K562 (cell line): ENCODE measurements at regions not wholly inside any gene's neighbourhood (a gene's known extent, or its start where the extent isn't known, plus 50 kb on each side); places are given as distances from the start of the nearest gene placed in this dataset.
A peak's percentile ranks its signal among the peaks of the same experiment; 100 is the strongest.

Experiments used
- ATAC-seq: fragments of 200-7000 bp; cut with Tn5 transposase; 3 replicates; pipeline ENCODE4 v1.9.1; 2020; ENCODE audit warnings: moderate library complexity
- BruUV-seq: library from RNA; stranded (reverse); fragments of 400-500 nt; replicated peaks from 2 replicates; lab custom pipeline; 2021; lab: Mats Ljungman, UMichigan
- CTCF ChIA-PET: fragments of 300-600 bp; formaldehyde crosslinking; extraction: SDS; loops from one replicate; lab custom pipeline; 2021; ENCODE audit warnings: low intra/inter-chr PET ratio; lab: Yijun Ruan, JAX
- POLR2A ChIA-PET: fragments of 300-600, 350-650 bp; sonication (Branson Sonifier 250); formaldehyde crosslinking; extraction: SDS; loops from one replicate; lab custom pipeline; 2021; ENCODE audit warnings: antibody characterized with exemption, inconsistent platforms; lab: Yijun Ruan, JAX
- DNase-seq, 4 experiments: peaks; one replicate each; pipeline versions ENCODE4 v3.0.0 to v3.0.0-alpha.2; 2011 to 2018; ENCODE audit warnings: low spot score in 3 of 4, mixed read lengths in 3 of 4; ENCODE audit errors: extremely low read depth in 1 of 4
- FAIRE-seq: peaks from 2 replicates; lab custom pipeline; 2011; peaks lifted over from hg19 to GRCh38; lab: Jason Lieb, UNC
- H2AFZ ChIP-seq: 2 replicates; pipeline ENCODE4 v1.6.0; 2011; ENCODE audit warnings: low read depth, low read length, control low read depth, inconsistent platforms
- H3K27ac ChIP-seq: fragments of 200-600 bp; 3 replicates; pipeline ENCODE4 v1.8.0; 2011; ENCODE audit warnings: low read depth, mild to moderate bottlenecking, control low read depth, inconsistent platforms, low read length, moderate library complexity, mixed read lengths; ENCODE audit errors: extremely low read depth
- H3K27me3 ChIP-seq, 2 experiments: fragments of 300-600 bp in 1 of 2; 2 replicates in 1 of 2; 3 replicates in 1 of 2; pipeline versions ENCODE4 v1.6.0 to v1.8.0; 2011; ENCODE audit warnings: inconsistent platforms in 2 of 2, low read length in 2 of 2, mild to moderate bottlenecking in 1 of 2, mixed read lengths in 1 of 2, moderate library complexity in 1 of 2; ENCODE audit not compliant: control insufficient read depth in 2 of 2, insufficient read depth in 2 of 2
- H3K36me3 ChIP-seq: fragments of 300-600 bp; 3 replicates; pipeline ENCODE4 v1.8.0; 2011; ENCODE audit warnings: mild to moderate bottlenecking, low read length, inconsistent platforms; ENCODE audit not compliant: control insufficient read depth, insufficient read depth
- H3K4me1 ChIP-seq, 2 experiments: fragments of 200-600 bp in 1 of 2; replicated peaks in 1 of 2; 2 replicates in 1 of 2; 3 replicates in 1 of 2; pipeline versions ENCODE4 v1.5.1 to v1.8.0; 2011; ENCODE audit warnings: inconsistent platforms in 2 of 2, low read length in 2 of 2, mild to moderate bottlenecking in 1 of 2, mixed read lengths in 1 of 2, moderate library complexity in 1 of 2; ENCODE audit not compliant: control insufficient read depth in 2 of 2, insufficient read depth in 2 of 2
- H3K4me2 ChIP-seq: 2 replicates; pipeline ENCODE4 v1.6.1; 2011; ENCODE audit warnings: low read length, control low read depth, inconsistent platforms, mixed read lengths; ENCODE audit not compliant: insufficient read depth
- H3K4me3 ChIP-seq: fragments of 200-600 bp; sonication (generic), shearing (Covaris generic); 2 replicates; pipeline ENCODE4 v1.5.1; 2016; ENCODE audit warnings: control low read depth, inconsistent platforms
- H3K79me2 ChIP-seq: fragments of 200-600 bp; 3 replicates; pipeline ENCODE4 v1.8.0; 2011; ENCODE audit warnings: low read length, inconsistent platforms; ENCODE audit not compliant: control insufficient read depth, insufficient read depth
- H3K9ac ChIP-seq, 2 experiments: 2 replicates each; pipeline versions ENCODE4 v1.6.0 to v1.6.1; 2011; ENCODE audit warnings: low read depth in 2 of 2, low read length in 2 of 2, control low read depth in 1 of 2, inconsistent platforms in 1 of 2, mild to moderate bottlenecking in 1 of 2, mixed read lengths in 1 of 2; ENCODE audit not compliant: insufficient read depth in 1 of 2
- H3K9me1 ChIP-seq: one replicate; pipeline ENCODE4 v1.6.0; 2011; ENCODE audit warnings: inconsistent platforms, mild to moderate bottlenecking, low read length, moderate library complexity; ENCODE audit not compliant: control insufficient read depth, insufficient read depth
- H3K9me3 ChIP-seq: replicated peaks from 2 replicates; pipeline ENCODE4 v1.5.1; 2011; ENCODE audit warnings: low read depth, low read length, inconsistent platforms; ENCODE audit not compliant: control insufficient read depth, insufficient read depth
- H4K20me1 ChIP-seq: replicated peaks from 2 replicates; pipeline ENCODE4 v1.6.1; 2011; ENCODE audit warnings: low read length, inconsistent platforms, mixed read lengths; ENCODE audit not compliant: control insufficient read depth, insufficient read depth
- EGR1 ChIP-seq: fragments of 450-650 bp; conservative IDR thresholded peaks from 2 replicates; pipeline ENCODE4 v1.6.1; 2017; ENCODE audit warnings: mild to moderate bottlenecking
- HIVEP1 ChIP-seq: fragments of 250-450 bp; sonication (Bioruptor Pico); IDR thresholded peaks from 2 replicates; pipeline ENCODE4 v1.4.0; 2020; ENCODE audit warnings: mild to moderate bottlenecking
- ZC3H4 ChIP-seq: sonication (generic); formaldehyde crosslinking; IDR thresholded peaks from 2 replicates; pipeline ENCODE4 v1.9.0; 2021; ENCODE audit warnings: missing genetic modification reagents, borderline replicate concordance
- WGBS: fragments of 100-300 bp; shearing (Covaris generic); methylation state at CpG from one replicate; pipeline ENCODE4 v1.1.6; 2016; ENCODE audit warnings: low coverage, mixed read lengths; ENCODE audit not compliant: insufficient coverage; ENCODE audit errors: missing lambda C conversion rate; 5-methylcytosine and 5-hydroxymethylcytosine counted together
- in situ Hi-C: fragments of 300-500 bp; cut with MboI; formaldehyde crosslinking; loops from 4 replicates; pipeline ENCODE4 v1.15.0; 2018; ENCODE audit warnings: inconsistent platforms, mixed read lengths
- intact Hi-C: fragments of 100-400 bp; cut with micrococcal nuclease; formaldehyde crosslinking; loops from 2 replicates; pipeline ENCODE4 v1.14.2; 2022
- TF ChIP-seq, protein P1 (sequence below): sonication (generic); formaldehyde crosslinking; IDR thresholded peaks from 2 replicates; pipeline ENCODE4 v1.9.0; 2022; ENCODE audit warnings: mild to moderate bottlenecking, missing genetic modification reagents
- TF ChIP-seq, protein P2 (sequence below): fragments of 450-650 bp; conservative IDR thresholded peaks from 2 replicates; pipeline ENCODE4 v1.6.1; 2016; ENCODE audit warnings: missing genetic modification characterization, low read depth, mild to moderate bottlenecking, control low read depth, missing compliant biosample characterization

DNA sequence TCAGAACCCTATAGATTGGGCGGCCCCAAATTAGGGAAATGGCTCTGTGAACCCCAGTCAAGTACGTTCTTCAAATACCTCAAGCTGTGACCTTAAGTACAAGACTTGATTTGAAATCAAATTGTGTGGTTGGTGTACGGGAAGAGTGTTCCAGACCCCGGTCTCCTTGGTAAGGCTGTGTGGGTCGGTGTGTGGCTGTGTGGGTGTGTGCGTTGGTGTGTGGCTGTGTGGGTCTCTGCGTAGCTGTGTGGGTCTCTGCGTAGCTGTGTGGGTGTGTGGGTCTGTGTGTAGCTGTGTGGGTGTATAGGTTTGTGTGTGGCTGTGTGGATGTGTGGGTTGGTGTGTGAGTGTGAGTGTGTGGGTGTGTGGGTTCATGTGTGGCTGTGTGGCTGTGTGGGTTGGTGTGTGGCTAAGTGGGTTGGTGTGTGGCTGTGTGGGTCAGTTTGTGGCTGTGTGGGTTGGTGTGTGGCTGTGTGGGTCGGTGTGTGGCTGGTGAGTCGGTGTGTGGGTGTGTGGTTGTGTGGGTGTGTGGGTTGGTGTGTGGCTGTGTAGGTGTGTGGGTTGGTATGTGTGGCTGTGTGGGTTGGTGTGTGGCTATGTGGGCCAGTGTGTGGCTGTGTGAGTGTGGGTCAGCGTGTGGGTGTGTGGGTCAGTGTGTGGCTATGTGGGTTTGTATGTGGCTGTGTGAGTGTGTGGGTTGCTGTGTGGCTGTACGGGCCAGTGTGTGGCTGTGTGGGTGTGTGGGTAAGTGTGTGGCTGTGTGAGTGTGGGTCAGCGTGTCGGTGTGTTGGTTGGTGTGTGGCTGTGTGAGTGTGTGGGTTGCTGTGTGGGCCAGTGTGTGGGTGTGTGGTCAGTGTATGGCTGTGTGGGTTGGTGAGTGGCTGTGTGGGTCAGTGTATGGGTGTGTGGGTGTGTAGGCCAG, 238.7 kb upstream of the ZFHX3 start:
- intact Hi-C loops = no loop called here
- no peak overlapping the region for H3K4me3 ChIP-seq

More for the DNA sequence above, 238.7 kb upstream of the ZFHX3 start:
- H3K9ac ChIP-seq = no peak overlapping the region
- FAIRE-seq (no peak), DNase-seq (no peak), ATAC-seq (no peak)
- H3K9me3 ChIP-seq = no peaks in the 10 kb centered on the region
- H3K4me1 ChIP-seq = no peaks in the 10 kb centered on the region
- H3K36me3 ChIP-seq = no peaks in the 10 kb centered on the region
- H3K9me1 ChIP-seq = no peaks in the 10 kb centered on the region
- H3K27me3 ChIP-seq = peaks cover 0 to 18% of the 10 kb centered on the region in 2 experiments; a peak in 4 of 5 replicates
- no peaks in the 10 kb centered on the region for H3K79me2 ChIP-seq
- no peak overlapping the region for H3K4me2 ChIP-seq
- POLR2A ChIA-PET = no interaction called here
- CTCF ChIA-PET = no interaction called here
- H3K27ac ChIP-seq = no peak overlapping the region
- TF ChIP-seq ZC3H4 (no peak), EGR1 (0 out of 2 replicates have a peak, but pooled peaks have one; percentile 2), HIVEP1 (no peak)
- TF ChIP-seq, protein P1, sequence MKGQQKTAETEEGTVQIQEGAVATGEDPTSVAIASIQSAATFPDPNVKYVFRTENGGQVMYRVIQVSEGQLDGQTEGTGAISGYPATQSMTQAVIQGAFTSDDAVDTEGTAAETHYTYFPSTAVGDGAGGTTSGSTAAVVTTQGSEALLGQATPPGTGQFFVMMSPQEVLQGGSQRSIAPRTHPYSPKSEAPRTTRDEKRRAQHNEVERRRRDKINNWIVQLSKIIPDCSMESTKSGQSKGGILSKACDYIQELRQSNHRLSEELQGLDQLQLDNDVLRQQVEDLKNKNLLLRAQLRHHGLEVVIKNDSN (CRISPR knock-in tag) = no peak
- TF ChIP-seq, protein P2, sequence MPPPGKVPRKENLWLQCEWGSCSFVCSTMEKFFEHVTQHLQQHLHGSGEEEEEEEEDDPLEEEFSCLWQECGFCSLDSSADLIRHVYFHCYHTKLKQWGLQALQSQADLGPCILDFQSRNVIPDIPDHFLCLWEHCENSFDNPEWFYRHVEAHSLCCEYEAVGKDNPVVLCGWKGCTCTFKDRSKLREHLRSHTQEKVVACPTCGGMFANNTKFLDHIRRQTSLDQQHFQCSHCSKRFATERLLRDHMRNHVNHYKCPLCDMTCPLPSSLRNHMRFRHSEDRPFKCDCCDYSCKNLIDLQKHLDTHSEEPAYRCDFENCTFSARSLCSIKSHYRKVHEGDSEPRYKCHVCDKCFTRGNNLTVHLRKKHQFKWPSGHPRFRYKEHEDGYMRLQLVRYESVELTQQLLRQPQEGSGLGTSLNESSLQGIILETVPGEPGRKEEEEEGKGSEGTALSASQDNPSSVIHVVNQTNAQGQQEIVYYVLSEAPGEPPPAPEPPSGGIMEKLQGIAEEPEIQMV (tag) = no peak
- 7% methylated on average over 13 of the region's 14 CpGs for WGBS
- H2AFZ ChIP-seq = no peak overlapping the region
- BruUV-seq = no TSS peak
- no peaks in the 10 kb centered on the region for H4K20me1 ChIP-seq
- in situ Hi-C loops = no loop called here
